ENCODE measurements at regions not wholly inside any gene's neighbourhood (a gene's known extent, or its start where the extent isn't known, plus 50 kb on each side); places are given as distances from the start of the nearest gene placed in this dataset.

DNA sequence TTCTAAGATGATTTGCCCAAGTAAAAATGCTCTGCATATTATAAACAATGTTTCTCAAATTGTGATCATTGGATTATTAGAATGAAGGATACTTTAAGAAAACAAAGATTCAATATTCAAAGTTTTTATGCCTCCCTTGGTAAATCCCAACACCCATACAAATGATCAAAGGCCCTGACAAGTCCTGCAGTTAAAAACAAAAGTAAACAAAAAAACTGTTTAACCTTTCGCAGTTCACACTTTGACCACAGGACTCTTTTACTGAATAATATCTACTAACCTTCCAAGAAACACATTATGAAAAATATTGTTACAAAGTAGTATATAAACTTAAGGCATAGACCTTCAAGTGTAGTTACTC is 365.9 kb upstream of the ZFHX3 start:
- TF ChIP-seq EZH2 (IDR thresholded peaks at IDR 0.05; ENCODE audit: low read depth, unreplicated experiment) (no peak), STAT1 (IDR thresholded peaks at IDR 0.05; ENCODE audit: unreplicated experiment) (no peak), NANOG (IDR thresholded peaks at IDR 0.05; ENCODE audit: borderline replicate concordance) (no peak), ZNF114 (CRISPR knock-in tag; IDR thresholded peaks at IDR 0.05) (no peak), ZNF331 (CRISPR knock-in tag; IDR thresholded peaks at IDR 0.05; ENCODE audit: low read depth) (no peak), JUNB (IDR thresholded peaks at IDR 0.05; ENCODE audit: unreplicated experiment) (no peak), CREB1 (CRISPR knock-in tag; IDR thresholded peaks at IDR 0.05; ENCODE audit: low read depth) (no peak), POLR2AphosphoS5 (IDR thresholded peaks at IDR 0.05; ENCODE audit: low read depth) (no peak), EZH2phosphoT487 (IDR thresholded peaks at IDR 0.05; ENCODE audit: unreplicated experiment) (no peak)
- TF ChIP-seq, protein P1, sequence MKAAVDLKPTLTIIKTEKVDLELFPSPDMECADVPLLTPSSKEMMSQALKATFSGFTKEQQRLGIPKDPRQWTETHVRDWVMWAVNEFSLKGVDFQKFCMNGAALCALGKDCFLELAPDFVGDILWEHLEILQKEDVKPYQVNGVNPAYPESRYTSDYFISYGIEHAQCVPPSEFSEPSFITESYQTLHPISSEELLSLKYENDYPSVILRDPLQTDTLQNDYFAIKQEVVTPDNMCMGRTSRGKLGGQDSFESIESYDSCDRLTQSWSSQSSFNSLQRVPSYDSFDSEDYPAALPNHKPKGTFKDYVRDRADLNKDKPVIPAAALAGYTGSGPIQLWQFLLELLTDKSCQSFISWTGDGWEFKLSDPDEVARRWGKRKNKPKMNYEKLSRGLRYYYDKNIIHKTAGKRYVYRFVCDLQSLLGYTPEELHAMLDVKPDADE (IDR thresholded peaks at IDR 0.05) = no peak
- TF ChIP-seq, protein P2, sequence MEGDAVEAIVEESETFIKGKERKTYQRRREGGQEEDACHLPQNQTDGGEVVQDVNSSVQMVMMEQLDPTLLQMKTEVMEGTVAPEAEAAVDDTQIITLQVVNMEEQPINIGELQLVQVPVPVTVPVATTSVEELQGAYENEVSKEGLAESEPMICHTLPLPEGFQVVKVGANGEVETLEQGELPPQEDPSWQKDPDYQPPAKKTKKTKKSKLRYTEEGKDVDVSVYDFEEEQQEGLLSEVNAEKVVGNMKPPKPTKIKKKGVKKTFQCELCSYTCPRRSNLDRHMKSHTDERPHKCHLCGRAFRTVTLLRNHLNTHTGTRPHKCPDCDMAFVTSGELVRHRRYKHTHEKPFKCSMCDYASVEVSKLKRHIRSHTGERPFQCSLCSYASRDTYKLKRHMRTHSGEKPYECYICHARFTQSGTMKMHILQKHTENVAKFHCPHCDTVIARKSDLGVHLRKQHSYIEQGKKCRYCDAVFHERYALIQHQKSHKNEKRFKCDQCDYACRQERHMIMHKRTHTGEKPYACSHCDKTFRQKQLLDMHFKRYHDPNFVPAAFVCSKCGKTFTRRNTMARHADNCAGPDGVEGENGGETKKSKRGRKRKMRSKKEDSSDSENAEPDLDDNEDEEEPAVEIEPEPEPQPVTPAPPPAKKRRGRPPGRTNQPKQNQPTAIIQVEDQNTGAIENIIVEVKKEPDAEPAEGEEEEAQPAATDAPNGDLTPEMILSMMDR (conservative IDR thresholded peaks at IDR 0.05; ENCODE audit: low read depth in 2 of 2) = no peak
- TF ChIP-seq, protein P3, sequence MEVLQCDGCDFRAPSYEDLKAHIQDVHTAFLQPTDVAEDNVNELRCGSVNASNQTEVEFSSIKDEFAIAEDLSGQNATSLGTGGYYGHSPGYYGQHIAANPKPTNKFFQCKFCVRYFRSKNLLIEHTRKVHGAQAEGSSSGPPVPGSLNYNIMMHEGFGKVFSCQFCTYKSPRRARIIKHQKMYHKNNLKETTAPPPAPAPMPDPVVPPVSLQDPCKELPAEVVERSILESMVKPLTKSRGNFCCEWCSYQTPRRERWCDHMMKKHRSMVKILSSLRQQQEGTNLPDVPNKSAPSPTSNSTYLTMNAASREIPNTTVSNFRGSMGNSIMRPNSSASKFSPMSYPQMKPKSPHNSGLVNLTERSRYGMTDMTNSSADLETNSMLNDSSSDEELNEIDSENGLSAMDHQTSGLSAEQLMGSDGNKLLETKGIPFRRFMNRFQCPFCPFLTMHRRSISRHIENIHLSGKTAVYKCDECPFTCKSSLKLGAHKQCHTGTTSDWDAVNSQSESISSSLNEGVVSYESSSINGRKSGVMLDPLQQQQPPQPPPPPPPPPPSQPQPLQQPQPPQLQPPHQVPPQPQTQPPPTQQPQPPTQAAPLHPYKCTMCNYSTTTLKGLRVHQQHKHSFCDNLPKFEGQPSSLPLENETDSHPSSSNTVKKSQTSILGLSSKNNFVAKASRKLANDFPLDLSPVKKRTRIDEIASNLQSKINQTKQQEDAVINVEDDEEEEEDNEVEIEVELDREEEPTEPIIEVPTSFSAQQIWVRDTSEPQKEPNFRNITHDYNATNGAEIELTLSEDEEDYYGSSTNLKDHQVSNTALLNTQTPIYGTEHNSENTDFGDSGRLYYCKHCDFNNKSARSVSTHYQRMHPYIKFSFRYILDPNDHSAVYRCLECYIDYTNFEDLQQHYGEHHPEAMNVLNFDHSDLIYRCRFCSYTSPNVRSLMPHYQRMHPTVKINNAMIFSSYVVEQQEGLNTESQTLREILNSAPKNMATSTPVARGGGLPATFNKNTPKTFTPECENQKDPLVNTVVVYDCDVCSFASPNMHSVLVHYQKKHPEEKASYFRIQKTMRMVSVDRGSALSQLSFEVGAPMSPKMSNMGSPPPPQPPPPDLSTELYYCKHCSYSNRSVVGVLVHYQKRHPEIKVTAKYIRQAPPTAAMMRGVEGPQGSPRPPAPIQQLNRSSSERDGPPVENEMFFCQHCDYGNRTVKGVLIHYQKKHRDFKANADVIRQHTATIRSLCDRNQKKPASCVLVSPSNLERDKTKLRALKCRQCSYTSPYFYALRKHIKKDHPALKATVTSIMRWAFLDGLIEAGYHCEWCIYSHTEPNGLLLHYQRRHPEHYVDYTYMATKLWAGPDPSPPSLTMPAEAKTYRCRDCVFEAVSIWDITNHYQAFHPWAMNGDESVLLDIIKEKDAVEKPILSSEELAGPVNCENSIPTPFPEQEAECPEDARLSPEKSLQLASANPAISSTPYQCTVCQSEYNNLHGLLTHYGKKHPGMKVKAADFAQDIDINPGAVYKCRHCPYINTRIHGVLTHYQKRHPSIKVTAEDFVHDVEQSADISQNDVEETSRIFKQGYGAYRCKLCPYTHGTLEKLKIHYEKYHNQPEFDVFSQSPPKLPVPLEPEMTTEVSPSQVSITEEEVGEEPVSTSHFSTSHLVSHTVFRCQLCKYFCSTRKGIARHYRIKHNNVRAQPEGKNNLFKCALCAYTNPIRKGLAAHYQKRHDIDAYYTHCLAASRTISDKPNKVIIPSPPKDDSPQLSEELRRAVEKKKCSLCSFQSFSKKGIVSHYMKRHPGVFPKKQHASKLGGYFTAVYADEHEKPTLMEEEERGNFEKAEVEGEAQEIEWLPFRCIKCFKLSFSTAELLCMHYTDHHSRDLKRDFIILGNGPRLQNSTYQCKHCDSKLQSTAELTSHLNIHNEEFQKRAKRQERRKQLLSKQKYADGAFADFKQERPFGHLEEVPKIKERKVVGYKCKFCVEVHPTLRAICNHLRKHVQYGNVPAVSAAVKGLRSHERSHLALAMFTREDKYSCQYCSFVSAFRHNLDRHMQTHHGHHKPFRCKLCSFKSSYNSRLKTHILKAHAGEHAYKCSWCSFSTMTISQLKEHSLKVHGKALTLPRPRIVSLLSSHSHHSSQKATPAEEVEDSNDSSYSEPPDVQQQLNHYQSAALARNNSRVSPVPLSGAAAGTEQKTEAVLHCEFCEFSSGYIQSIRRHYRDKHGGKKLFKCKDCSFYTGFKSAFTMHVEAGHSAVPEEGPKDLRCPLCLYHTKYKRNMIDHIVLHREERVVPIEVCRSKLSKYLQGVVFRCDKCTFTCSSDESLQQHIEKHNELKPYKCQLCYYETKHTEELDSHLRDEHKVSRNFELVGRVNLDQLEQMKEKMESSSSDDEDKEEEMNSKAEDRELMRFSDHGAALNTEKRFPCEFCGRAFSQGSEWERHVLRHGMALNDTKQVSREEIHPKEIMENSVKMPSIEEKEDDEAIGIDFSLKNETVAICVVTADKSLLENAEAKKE (CRISPR knock-in tag; IDR thresholded peaks at IDR 0.05) = no peak
- TF ChIP-seq, protein P4, sequence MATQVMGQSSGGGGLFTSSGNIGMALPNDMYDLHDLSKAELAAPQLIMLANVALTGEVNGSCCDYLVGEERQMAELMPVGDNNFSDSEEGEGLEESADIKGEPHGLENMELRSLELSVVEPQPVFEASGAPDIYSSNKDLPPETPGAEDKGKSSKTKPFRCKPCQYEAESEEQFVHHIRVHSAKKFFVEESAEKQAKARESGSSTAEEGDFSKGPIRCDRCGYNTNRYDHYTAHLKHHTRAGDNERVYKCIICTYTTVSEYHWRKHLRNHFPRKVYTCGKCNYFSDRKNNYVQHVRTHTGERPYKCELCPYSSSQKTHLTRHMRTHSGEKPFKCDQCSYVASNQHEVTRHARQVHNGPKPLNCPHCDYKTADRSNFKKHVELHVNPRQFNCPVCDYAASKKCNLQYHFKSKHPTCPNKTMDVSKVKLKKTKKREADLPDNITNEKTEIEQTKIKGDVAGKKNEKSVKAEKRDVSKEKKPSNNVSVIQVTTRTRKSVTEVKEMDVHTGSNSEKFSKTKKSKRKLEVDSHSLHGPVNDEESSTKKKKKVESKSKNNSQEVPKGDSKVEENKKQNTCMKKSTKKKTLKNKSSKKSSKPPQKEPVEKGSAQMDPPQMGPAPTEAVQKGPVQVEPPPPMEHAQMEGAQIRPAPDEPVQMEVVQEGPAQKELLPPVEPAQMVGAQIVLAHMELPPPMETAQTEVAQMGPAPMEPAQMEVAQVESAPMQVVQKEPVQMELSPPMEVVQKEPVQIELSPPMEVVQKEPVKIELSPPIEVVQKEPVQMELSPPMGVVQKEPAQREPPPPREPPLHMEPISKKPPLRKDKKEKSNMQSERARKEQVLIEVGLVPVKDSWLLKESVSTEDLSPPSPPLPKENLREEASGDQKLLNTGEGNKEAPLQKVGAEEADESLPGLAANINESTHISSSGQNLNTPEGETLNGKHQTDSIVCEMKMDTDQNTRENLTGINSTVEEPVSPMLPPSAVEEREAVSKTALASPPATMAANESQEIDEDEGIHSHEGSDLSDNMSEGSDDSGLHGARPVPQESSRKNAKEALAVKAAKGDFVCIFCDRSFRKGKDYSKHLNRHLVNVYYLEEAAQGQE (IDR thresholded peaks at IDR 0.05; ENCODE audit: unreplicated experiment) = no peak
- no peaks in the 10 kb centered on the region for H3K9me2 ChIP-seq (ENCODE audit: insufficient read depth)
- no peaks in the 10 kb centered on the region for H3K36me3 Mint-ChIP-seq (ENCODE audit: low read depth)
- DNase-seq (ENCODE audit: low spot score) (no peak), ATAC-seq (no peak)
- H2AFZ ChIP-seq = no peak overlapping the region
- H3K27ac ChIP-seq (ENCODE audit: low read depth) = no peak overlapping the region
- peaks cover 2% of the 10 kb centered on the region for H3K27me3 Mint-ChIP-seq (ENCODE audit: insufficient read depth, low read depth, poor library complexity)
- no peaks in the 10 kb centered on the region for H4K20me1 ChIP-seq (replicated peaks; ENCODE audit: insufficient read depth)
- H3F3A ChIP-seq (replicated peaks; ENCODE audit: low read depth) = no peaks in the 10 kb centered on the region
- H3K4me1 ChIP-seq (ENCODE audit: insufficient read depth) = no peaks in the 10 kb centered on the region
- no peaks in the 10 kb centered on the region for H3K4me1 Mint-ChIP-seq
- H3K9me3 Mint-ChIP-seq = no peaks in the 10 kb centered on the region
- H3K27ac Mint-ChIP-seq = no peak overlapping the region
- no peaks in the 10 kb centered on the region for H3K27me3 ChIP-seq (ENCODE audit: insufficient read depth)
- H3K4me2 ChIP-seq = no peak overlapping the region
- no peaks in the 10 kb centered on the region for H3K79me2 ChIP-seq (replicated peaks; ENCODE audit: insufficient read depth)
- H3K4me3 ChIP-seq = no peak overlapping the region
- H3K36me3 ChIP-seq (ENCODE audit: insufficient read depth) = no peaks in the 10 kb centered on the region
- no peak overlapping the region for H3K4me3 Mint-ChIP-seq
